ENCODE measurements at regions not wholly inside any gene's neighbourhood (a gene's known extent, or its start where the extent isn't known, plus 50 kb on each side); places are given as distances from the start of the nearest gene placed in this dataset.

GRCh38 chr5:96218653-96219052, 214.4 kb downstream of the PCSK1 start:
- TF ChIP-seq ZFX (IDR thresholded peaks at IDR 0.05; ENCODE audit: borderline replicate concordance) (no peak), CTCF (IDR thresholded peaks at IDR 0.05) (no peak)

DNA sequence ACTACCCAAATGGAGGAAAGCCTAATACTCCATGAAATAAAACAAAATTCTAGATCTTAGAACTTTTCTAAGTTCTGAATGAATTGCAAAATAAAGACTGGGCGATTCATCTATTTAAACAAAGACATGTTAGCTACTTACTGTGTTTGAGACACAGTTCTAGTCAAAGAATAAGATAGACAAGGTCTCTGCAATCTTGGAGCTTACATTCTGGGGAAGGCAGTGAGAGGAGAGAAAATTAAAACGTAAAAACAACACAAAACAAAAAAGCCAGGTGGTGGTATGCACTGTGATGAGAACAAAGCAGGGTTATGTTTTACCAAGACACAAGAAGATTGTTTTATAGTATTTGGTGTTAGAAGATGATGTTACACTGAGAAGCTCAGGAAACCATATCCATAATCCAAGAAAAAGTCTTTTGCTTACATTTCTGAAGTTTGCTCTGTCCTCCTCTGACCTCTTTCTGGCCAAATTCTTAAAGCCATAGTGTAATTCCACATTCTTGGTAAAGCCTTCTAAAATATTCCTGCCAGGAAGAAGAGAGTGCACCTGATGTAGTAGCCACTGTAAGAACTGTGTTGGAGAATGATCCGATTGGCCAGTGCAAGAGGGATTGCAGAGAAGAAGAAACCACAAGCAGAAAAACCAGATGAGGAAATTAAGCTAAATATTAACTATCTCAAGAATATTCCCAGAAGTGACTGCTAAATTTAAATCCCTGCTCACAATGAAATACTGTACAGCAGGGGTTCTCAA, 218.4 kb downstream of the PCSK1 start:
- TF ChIP-seq CTCF (IDR thresholded peaks at IDR 0.05) (no peak), ZFX (IDR thresholded peaks at IDR 0.05; ENCODE audit: borderline replicate concordance) (no peak)
- no peak overlapping the region for H3K27ac ChIP-seq

More at GRCh38 chr5:96218653-96219052, 214.4 kb downstream of the PCSK1 start:
- no peak overlapping the region for H3K27ac ChIP-seq

DNA sequence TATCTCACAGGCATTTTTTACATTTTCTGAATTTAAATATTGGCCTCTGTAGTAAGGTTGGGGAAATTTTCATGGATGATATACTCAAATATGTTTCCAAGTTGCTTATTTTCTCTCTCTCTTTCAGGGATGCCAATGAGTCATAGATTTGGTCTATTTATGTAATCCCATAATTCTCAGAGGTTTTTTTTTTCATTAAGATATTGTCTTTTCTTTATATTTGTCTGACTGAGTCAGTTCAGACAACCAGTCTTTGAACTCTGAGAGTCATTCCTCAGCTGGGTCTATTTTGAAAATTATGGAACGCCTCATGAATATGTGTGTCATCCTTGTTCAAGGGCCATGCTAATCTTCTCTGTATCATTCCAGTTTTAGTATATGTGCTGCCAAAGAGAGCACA, 223.2 kb downstream of the PCSK1 start:
- no peak overlapping the region for H3K27ac ChIP-seq
- TF ChIP-seq ZFX (IDR thresholded peaks at IDR 0.05; ENCODE audit: borderline replicate concordance) (no peak), CTCF (IDR thresholded peaks at IDR 0.05) (no peak)

DNA sequence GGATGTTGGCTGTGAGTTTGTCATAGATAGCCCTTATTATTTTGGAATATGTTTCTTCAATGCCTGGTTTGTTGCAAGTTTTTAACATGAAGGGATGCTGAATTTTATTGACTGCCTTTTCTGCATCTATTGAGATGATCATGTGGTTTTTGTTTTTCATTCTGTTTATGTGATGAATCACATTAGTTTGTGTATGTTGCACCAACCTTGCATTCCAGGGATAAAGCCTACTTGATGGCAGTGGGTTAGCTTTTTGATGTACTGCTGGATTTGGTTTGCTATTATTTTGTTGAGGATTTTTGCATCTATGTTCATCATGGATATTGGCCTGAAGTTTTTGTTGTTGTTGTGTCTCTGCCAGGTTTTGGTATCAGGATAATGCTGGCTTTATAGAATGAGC, 225.6 kb downstream of the PCSK1 start:
- TF ChIP-seq ZFX (IDR thresholded peaks at IDR 0.05; ENCODE audit: borderline replicate concordance) (no peak), CTCF (IDR thresholded peaks at IDR 0.05) (no peak)
- H3K27ac ChIP-seq: no peak overlapping the region

DNA sequence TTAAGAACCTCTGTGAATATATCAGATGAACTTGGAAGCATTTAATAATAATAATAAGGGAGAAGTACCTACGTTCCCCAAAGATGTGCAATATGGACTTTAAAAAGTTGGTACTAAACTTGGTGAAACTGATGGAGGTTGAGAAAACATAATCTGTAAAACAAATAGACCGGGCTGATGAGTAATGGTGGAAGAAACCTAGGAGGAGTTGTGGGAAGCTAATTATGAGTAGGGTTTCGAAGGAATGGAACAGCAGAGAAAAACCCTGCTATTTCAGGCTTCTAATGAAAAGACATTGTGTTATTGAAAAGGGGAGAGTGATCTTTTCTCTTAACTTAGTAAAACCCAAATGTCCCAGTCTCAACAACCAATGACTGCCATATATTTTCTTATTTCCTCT, 229.3 kb downstream of the PCSK1 start:
- TF ChIP-seq CTCF (IDR thresholded peaks at IDR 0.05) (no peak), ZFX (IDR thresholded peaks at IDR 0.05; ENCODE audit: borderline replicate concordance) (no peak)
- no peak overlapping the region for H3K27ac ChIP-seq

DNA sequence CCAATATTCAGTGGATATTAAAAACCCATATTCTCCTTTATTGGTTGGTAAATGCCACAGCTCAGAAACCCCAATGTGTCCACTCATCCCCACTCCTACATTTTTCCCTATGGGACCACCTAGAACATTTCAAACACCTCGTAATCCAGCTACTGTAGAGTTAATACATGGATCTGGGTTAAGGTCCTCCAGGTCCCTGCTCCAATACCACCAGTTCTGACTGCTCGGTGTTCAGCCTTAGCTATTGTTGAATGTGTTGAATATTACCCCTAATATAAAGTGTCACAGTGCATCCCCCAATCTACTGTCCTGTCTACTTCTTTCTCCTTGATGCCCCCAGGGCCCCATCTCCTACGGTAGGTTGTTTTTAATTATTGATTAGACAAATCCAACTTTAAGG, 231.5 kb downstream of the PCSK1 start:
- peak overlapping the region; percentile 94 for H3K27ac ChIP-seq
- TF ChIP-seq CTCF (IDR thresholded peaks at IDR 0.05): no peak
- no peak for TF ChIP-seq ZFX (IDR thresholded peaks at IDR 0.05; ENCODE audit: borderline replicate concordance)

DNA sequence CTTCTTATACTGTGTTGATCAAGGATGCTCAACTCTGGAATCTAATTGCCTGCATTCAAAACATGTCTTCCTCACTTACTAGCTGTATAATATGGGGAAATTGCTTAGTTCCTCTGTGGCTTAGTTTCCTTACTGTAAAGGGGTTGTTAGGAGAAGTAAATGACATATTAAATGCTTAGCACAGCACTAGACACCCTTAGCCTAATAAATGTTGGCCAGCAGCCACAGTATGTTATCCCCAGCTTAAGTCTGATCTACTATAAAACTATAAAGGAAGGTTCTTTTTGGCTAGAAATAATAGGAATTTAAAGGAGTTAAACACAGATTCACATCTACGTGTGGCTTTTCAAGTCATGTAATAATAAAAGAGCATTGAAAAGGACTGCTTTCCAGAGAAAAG, 232.4 kb downstream of the PCSK1 start:
- peak overlapping the region; percentile 94 for H3K27ac ChIP-seq
- TF ChIP-seq CTCF (IDR thresholded peaks at IDR 0.05): no peak
- TF ChIP-seq ZFX (IDR thresholded peaks at IDR 0.05; ENCODE audit: borderline replicate concordance): no peak
